ENCODE measurements at regions not wholly inside any gene's neighbourhood (a gene's known extent, or its start where the extent isn't known, plus 50 kb on each side); places are given as distances from the start of the nearest gene placed in this dataset.

- ATAC-seq (no peak), DNase-seq (ENCODE audit: low spot score) (no peak)
- no peak overlapping the region for H3K4me3 ChIP-seq
- H3F3A ChIP-seq (replicated peaks; ENCODE audit: low read depth) = no peaks in the 10 kb centered on the region
- no peaks in the 10 kb centered on the region for H3K36me3 ChIP-seq (ENCODE audit: insufficient read depth)
- no peak for TF ChIP-seq STAT1 (IDR thresholded peaks at IDR 0.05; ENCODE audit: unreplicated experiment)
- TF ChIP-seq CTCF (conservative IDR thresholded peaks at IDR 0.05; ENCODE audit: low read depth in 2 of 2) = no peak
- no peak for TF ChIP-seq ZNF114 (CRISPR knock-in tag; IDR thresholded peaks at IDR 0.05)
- TF ChIP-seq ZNF331 (CRISPR knock-in tag; IDR thresholded peaks at IDR 0.05; ENCODE audit: low read depth) = no peak
- TF ChIP-seq, protein P1, sequence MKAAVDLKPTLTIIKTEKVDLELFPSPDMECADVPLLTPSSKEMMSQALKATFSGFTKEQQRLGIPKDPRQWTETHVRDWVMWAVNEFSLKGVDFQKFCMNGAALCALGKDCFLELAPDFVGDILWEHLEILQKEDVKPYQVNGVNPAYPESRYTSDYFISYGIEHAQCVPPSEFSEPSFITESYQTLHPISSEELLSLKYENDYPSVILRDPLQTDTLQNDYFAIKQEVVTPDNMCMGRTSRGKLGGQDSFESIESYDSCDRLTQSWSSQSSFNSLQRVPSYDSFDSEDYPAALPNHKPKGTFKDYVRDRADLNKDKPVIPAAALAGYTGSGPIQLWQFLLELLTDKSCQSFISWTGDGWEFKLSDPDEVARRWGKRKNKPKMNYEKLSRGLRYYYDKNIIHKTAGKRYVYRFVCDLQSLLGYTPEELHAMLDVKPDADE (IDR thresholded peaks at IDR 0.05) = no peak
- no peak for TF ChIP-seq EZH2phosphoT487 (IDR thresholded peaks at IDR 0.05; ENCODE audit: unreplicated experiment)
- H3K4me2 ChIP-seq = no peak overlapping the region
- no peaks in the 10 kb centered on the region for H4K20me1 ChIP-seq (replicated peaks; ENCODE audit: insufficient read depth)
- H3K4me1 ChIP-seq (ENCODE audit: insufficient read depth) = no peaks in the 10 kb centered on the region
- H3K9me2 ChIP-seq (ENCODE audit: insufficient read depth) = no peaks in the 10 kb centered on the region; the same call in none of the 2 replicates
- H3K79me2 ChIP-seq (replicated peaks; ENCODE audit: insufficient read depth) = no peaks in the 10 kb centered on the region
- peaks cover 18% of the 10 kb centered on the region for H3K9me3 Mint-ChIP-seq
- H3K27ac Mint-ChIP-seq = no peak overlapping the region
- H3K27me3 ChIP-seq (ENCODE audit: insufficient read depth) = no peaks in the 10 kb centered on the region
- H3K4me3 Mint-ChIP-seq = no peak overlapping the region
- H3K4me1 Mint-ChIP-seq = no peaks in the 10 kb centered on the region
- H2AFZ ChIP-seq = no peak overlapping the region
- no peak overlapping the region for H3K27ac ChIP-seq (ENCODE audit: low read depth)
- H3K36me3 Mint-ChIP-seq (ENCODE audit: low read depth) = peaks cover 9% of the 10 kb centered on the region; the same call in 1 of the 3 replicates
- peaks cover 5% of the 10 kb centered on the region for H3K27me3 Mint-ChIP-seq (ENCODE audit: insufficient read depth, low read depth, poor library complexity)
Measured at GRCh38 chr15:91529534-91529933, 324.0 kb upstream of the SLCO3A1 start.

DNA sequence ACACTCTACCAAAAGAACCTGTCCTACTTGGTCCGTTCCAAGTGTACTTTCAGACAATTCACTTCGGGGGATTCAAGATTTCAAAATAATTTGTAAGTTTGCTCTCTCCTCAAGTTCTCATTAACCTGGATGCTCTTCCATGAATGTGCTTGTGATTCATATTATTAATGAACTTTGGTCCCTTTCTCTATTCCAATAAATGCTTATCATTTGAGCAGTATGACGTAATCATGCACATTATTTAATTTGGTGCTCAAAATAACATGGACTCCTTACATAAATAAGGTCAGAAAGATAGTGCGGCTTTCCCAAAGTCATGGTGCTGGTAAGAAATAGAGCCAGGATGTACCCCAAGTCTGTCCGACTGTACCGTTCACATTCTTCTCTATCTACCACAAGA, 323.2 kb upstream of the SLCO3A1 start:
- H3K79me2 ChIP-seq (replicated peaks; ENCODE audit: insufficient read depth) = no peaks in the 10 kb centered on the region
- Mint-ChIP-seq H3K27ac (no peak overlapping the region), H3K27me3 (ENCODE audit: insufficient read depth, low read depth, poor library complexity) (peaks cover 5% of the 10 kb centered on the region), H3K9me3 (peaks cover 15% of the 10 kb centered on the region), H3K36me3 (ENCODE audit: low read depth) (peaks cover 6% of the 10 kb centered on the region; the same call in 1 of the 3 replicates), H3K4me1 (no peaks in the 10 kb centered on the region), H3K4me3 (no peak overlapping the region)
- no peak overlapping the region for H3K27ac ChIP-seq (ENCODE audit: low read depth)
- no peak overlapping the region for H3K4me2 ChIP-seq
- H2AFZ ChIP-seq = no peak overlapping the region
- H4K20me1 ChIP-seq (replicated peaks; ENCODE audit: insufficient read depth) = no peaks in the 10 kb centered on the region
- ATAC-seq (no peak), DNase-seq (ENCODE audit: low spot score) (no peak)
- no peaks in the 10 kb centered on the region for H3K4me1 ChIP-seq (ENCODE audit: insufficient read depth)
- no peak overlapping the region for H3K4me3 ChIP-seq
- no peaks in the 10 kb centered on the region; the same call in none of the 2 replicates for H3K9me2 ChIP-seq (ENCODE audit: insufficient read depth)
- H3K27me3 ChIP-seq (ENCODE audit: insufficient read depth) = no peaks in the 10 kb centered on the region
- H3F3A ChIP-seq (replicated peaks; ENCODE audit: low read depth) = no peaks in the 10 kb centered on the region
- H3K36me3 ChIP-seq (ENCODE audit: insufficient read depth) = no peaks in the 10 kb centered on the region
- TF ChIP-seq, protein P2, sequence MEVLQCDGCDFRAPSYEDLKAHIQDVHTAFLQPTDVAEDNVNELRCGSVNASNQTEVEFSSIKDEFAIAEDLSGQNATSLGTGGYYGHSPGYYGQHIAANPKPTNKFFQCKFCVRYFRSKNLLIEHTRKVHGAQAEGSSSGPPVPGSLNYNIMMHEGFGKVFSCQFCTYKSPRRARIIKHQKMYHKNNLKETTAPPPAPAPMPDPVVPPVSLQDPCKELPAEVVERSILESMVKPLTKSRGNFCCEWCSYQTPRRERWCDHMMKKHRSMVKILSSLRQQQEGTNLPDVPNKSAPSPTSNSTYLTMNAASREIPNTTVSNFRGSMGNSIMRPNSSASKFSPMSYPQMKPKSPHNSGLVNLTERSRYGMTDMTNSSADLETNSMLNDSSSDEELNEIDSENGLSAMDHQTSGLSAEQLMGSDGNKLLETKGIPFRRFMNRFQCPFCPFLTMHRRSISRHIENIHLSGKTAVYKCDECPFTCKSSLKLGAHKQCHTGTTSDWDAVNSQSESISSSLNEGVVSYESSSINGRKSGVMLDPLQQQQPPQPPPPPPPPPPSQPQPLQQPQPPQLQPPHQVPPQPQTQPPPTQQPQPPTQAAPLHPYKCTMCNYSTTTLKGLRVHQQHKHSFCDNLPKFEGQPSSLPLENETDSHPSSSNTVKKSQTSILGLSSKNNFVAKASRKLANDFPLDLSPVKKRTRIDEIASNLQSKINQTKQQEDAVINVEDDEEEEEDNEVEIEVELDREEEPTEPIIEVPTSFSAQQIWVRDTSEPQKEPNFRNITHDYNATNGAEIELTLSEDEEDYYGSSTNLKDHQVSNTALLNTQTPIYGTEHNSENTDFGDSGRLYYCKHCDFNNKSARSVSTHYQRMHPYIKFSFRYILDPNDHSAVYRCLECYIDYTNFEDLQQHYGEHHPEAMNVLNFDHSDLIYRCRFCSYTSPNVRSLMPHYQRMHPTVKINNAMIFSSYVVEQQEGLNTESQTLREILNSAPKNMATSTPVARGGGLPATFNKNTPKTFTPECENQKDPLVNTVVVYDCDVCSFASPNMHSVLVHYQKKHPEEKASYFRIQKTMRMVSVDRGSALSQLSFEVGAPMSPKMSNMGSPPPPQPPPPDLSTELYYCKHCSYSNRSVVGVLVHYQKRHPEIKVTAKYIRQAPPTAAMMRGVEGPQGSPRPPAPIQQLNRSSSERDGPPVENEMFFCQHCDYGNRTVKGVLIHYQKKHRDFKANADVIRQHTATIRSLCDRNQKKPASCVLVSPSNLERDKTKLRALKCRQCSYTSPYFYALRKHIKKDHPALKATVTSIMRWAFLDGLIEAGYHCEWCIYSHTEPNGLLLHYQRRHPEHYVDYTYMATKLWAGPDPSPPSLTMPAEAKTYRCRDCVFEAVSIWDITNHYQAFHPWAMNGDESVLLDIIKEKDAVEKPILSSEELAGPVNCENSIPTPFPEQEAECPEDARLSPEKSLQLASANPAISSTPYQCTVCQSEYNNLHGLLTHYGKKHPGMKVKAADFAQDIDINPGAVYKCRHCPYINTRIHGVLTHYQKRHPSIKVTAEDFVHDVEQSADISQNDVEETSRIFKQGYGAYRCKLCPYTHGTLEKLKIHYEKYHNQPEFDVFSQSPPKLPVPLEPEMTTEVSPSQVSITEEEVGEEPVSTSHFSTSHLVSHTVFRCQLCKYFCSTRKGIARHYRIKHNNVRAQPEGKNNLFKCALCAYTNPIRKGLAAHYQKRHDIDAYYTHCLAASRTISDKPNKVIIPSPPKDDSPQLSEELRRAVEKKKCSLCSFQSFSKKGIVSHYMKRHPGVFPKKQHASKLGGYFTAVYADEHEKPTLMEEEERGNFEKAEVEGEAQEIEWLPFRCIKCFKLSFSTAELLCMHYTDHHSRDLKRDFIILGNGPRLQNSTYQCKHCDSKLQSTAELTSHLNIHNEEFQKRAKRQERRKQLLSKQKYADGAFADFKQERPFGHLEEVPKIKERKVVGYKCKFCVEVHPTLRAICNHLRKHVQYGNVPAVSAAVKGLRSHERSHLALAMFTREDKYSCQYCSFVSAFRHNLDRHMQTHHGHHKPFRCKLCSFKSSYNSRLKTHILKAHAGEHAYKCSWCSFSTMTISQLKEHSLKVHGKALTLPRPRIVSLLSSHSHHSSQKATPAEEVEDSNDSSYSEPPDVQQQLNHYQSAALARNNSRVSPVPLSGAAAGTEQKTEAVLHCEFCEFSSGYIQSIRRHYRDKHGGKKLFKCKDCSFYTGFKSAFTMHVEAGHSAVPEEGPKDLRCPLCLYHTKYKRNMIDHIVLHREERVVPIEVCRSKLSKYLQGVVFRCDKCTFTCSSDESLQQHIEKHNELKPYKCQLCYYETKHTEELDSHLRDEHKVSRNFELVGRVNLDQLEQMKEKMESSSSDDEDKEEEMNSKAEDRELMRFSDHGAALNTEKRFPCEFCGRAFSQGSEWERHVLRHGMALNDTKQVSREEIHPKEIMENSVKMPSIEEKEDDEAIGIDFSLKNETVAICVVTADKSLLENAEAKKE (CRISPR knock-in tag; IDR thresholded peaks at IDR 0.05) = no peak
- TF ChIP-seq JUNB (IDR thresholded peaks at IDR 0.05; ENCODE audit: unreplicated experiment) = no peak
- no peak for TF ChIP-seq EZH2 (IDR thresholded peaks at IDR 0.05; ENCODE audit: low read depth, unreplicated experiment)
- no peak for TF ChIP-seq EZH2phosphoT487 (IDR thresholded peaks at IDR 0.05; ENCODE audit: unreplicated experiment)
- TF ChIP-seq NANOG (IDR thresholded peaks at IDR 0.05; ENCODE audit: borderline replicate concordance) = no peak
- TF ChIP-seq ZNF331 (CRISPR knock-in tag; IDR thresholded peaks at IDR 0.05; ENCODE audit: low read depth) = no peak
- no peak for TF ChIP-seq CTCF (conservative IDR thresholded peaks at IDR 0.05; ENCODE audit: low read depth in 2 of 2)
